ENCODE measurements at regions not wholly inside any gene's neighbourhood (a gene's known extent, or its start where the extent isn't known, plus 50 kb on each side); places are given as distances from the start of the nearest gene placed in this dataset.

DNA sequence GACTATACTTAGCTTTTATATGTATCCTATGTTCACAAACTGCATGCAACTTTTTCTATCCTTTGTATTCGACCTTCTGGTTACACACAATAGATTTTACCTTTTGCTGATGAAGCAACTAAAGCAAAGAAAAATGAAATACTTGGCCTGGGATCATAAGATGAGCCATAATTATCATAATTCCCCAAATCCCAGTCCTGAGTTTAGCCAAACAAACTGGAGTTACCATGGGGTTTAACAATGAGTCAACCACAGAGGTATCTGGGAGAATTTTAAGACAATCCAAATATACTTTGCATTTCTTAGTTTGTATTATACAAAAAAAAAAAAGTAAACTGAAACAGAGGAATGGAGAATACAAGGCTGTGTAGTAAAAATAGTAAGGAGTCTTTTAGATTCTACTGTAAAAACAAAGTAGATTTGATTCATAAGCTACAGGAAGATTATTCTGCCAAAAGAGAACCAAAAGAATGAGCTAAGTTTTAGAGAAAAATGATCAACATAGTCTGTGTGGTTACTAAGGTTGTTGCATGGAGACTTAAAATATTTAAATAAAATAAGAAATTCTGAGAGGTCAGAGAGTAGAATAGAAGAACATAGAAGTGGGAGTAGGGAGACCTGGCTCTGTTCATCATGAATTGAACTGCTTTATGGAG lies 60.4 kb upstream of the GORAB start:
- TF ChIP-seq, protein P1, sequence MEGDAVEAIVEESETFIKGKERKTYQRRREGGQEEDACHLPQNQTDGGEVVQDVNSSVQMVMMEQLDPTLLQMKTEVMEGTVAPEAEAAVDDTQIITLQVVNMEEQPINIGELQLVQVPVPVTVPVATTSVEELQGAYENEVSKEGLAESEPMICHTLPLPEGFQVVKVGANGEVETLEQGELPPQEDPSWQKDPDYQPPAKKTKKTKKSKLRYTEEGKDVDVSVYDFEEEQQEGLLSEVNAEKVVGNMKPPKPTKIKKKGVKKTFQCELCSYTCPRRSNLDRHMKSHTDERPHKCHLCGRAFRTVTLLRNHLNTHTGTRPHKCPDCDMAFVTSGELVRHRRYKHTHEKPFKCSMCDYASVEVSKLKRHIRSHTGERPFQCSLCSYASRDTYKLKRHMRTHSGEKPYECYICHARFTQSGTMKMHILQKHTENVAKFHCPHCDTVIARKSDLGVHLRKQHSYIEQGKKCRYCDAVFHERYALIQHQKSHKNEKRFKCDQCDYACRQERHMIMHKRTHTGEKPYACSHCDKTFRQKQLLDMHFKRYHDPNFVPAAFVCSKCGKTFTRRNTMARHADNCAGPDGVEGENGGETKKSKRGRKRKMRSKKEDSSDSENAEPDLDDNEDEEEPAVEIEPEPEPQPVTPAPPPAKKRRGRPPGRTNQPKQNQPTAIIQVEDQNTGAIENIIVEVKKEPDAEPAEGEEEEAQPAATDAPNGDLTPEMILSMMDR (IDR thresholded peaks at IDR 0.05): no peak
- TF ChIP-seq EZH2phosphoT487 (IDR thresholded peaks at IDR 0.05): no peak
